Stimulated activated naive CD4-positive, alpha-beta T cell (primary cell): ENCODE measurements at regions not wholly inside any gene's neighbourhood (a gene's known extent, or its start where the extent isn't known, plus 50 kb on each side); places are given as distances from the start of the nearest gene placed in this dataset.

Source experiments
- DNase-seq, 6 experiments: peaks; one replicate each; lab custom pipeline; 2025; lab: John Stamatoyannopoulos, UW

GRCh38 chr11:10387206-10388083 is 67.6 kb upstream of the AMPD3 start:
- DNase-seq, result no peak

GRCh38 chr11:10388101-10388500 is 67.0 kb upstream of the AMPD3 start:
- no peak for DNase-seq

GRCh38 chr11:10388574-10388973 is 66.5 kb upstream of the AMPD3 start:
- no peak for DNase-seq

- DNase-seq, result no peak
These were observed 64.7 kb upstream of the AMPD3 start for GRCh38 chr11:10390375-10390774.

GRCh38 chr11:10392095-10393079 is 62.7 kb upstream of the AMPD3 start:
- DNase-seq, result no peak

- DNase-seq, result no peak
These were observed 60.6 kb upstream of the AMPD3 start for GRCh38 chr11:10394229-10395101.

- no peak for DNase-seq
These were observed 59.7 kb upstream of the AMPD3 start for GRCh38 chr11:10395166-10395897.

GRCh38 chr11:10396771-10397170 is 58.3 kb upstream of the AMPD3 start:
- no peak for DNase-seq

- DNase-seq, result no peak
These were observed 57.7 kb upstream of the AMPD3 start for GRCh38 chr11:10397226-10397987.

- DNase-seq, result no peak
These were observed 56.5 kb upstream of the AMPD3 start for GRCh38 chr11:10398525-10398924.

- DNase-seq, result no peak
These were observed 54.2 kb upstream of the AMPD3 start for GRCh38 chr11:10400856-10401255.

GRCh38 chr11:10401256-10401655 is 53.8 kb upstream of the AMPD3 start:
- no peak for DNase-seq

GRCh38 chr11:10401696-10402392 is 53.2 kb upstream of the AMPD3 start:
- no peak for DNase-seq
